ENCODE measurements at regions not wholly inside any gene's neighbourhood (a gene's known extent, or its start where the extent isn't known, plus 50 kb on each side); places are given as distances from the start of the nearest gene placed in this dataset.

DNA sequence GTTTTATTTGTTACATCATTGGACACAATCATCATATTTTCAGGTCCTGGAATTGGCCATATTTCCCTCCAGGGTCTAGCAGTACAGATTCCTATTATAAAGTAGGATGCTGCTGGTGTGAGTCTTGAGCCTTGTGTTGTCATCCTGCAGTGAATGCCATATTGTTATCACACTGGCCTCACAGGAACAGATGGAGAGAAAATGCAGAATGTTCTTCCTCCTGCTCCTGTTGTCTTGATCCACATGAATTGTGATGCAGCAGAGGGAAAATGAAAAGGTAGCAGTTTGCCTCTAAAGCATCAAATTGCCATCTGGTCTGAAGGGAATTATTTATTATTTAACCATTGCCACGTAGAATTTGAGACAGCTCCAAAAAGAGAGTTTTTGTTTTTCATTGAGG lies 248.6 kb downstream of the GPAM start (continued):
- no peak for TF ChIP-seq SUZ12 (IDR thresholded peaks at IDR 0.05; ENCODE audit: low read length)
- no peak for TF ChIP-seq JUND (IDR thresholded peaks at IDR 0.05; ENCODE audit: low read length)
- no peak for TF ChIP-seq BRCA1 (IDR thresholded peaks at IDR 0.05; ENCODE audit: low read depth, low read length)
- TF ChIP-seq RFX5 (IDR thresholded peaks at IDR 0.05; ENCODE audit: borderline replicate concordance, low read depth, low read length): no peak
- TF ChIP-seq SIRT6 (IDR thresholded peaks at IDR 0.05; ENCODE audit: low read length): no peak
- no peak for TF ChIP-seq KDM5A (IDR thresholded peaks at IDR 0.05; ENCODE audit: low read length)
- TF ChIP-seq, protein P1, sequence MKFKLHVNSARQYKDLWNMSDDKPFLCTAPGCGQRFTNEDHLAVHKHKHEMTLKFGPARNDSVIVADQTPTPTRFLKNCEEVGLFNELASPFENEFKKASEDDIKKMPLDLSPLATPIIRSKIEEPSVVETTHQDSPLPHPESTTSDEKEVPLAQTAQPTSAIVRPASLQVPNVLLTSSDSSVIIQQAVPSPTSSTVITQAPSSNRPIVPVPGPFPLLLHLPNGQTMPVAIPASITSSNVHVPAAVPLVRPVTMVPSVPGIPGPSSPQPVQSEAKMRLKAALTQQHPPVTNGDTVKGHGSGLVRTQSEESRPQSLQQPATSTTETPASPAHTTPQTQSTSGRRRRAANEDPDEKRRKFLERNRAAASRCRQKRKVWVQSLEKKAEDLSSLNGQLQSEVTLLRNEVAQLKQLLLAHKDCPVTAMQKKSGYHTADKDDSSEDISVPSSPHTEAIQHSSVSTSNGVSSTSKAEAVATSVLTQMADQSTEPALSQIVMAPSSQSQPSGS (IDR thresholded peaks at IDR 0.05; ENCODE audit: low read length): no peak
- TF ChIP-seq RAD21 (IDR thresholded peaks at IDR 0.05 in 1 of 2, conservative IDR thresholded peaks at IDR 0.05 in 1 of 2; ENCODE audit: low read depth in 2 of 2, low read length in 2 of 2): no peak
- TF ChIP-seq PHF8 (conservative IDR thresholded peaks at IDR 0.05; ENCODE audit: low read depth, low read length): no peak
- no peak for TF ChIP-seq TCF12 (IDR thresholded peaks at IDR 0.05; ENCODE audit: low read depth, low read length)
- TF ChIP-seq HDAC2 (IDR thresholded peaks at IDR 0.05; ENCODE audit: borderline replicate concordance in 1 of 2, low read depth in 2 of 2, low read length in 2 of 2): no peak
- no peak for TF ChIP-seq BACH1 (IDR thresholded peaks at IDR 0.05; ENCODE audit: low read length)
- no peak for TF ChIP-seq HDAC6 (IDR thresholded peaks at IDR 0.05; ENCODE audit: low read depth, low read length)
- no peak for TF ChIP-seq TEAD4 (IDR thresholded peaks at IDR 0.05; ENCODE audit: low read depth, low read length)
- no peak for TF ChIP-seq RXRA (IDR thresholded peaks at IDR 0.05; ENCODE audit: insufficient read depth, low read depth, low read length)
- TF ChIP-seq, protein P2, sequence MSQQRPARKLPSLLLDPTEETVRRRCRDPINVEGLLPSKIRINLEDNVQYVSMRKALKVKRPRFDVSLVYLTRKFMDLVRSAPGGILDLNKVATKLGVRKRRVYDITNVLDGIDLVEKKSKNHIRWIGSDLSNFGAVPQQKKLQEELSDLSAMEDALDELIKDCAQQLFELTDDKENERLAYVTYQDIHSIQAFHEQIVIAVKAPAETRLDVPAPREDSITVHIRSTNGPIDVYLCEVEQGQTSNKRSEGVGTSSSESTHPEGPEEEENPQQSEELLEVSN (IDR thresholded peaks at IDR 0.05): no peak

Data from H1 (cell line).